ENCODE measurements at regions not wholly inside any gene's neighbourhood (a gene's known extent, or its start where the extent isn't known, plus 50 kb on each side); places are given as distances from the start of the nearest gene placed in this dataset.

- H3K4me3 ChIP-seq (ENCODE audit: low read length), result no peak overlapping the region
- H3K9me3 ChIP-seq (ENCODE audit: insufficient read depth, low read depth, low read length), result no peaks in the 10 kb centered on the region
- H3K36me3 ChIP-seq (ENCODE audit: insufficient read depth, low read length), result no peaks in the 10 kb centered on the region
- WGBS, result 81% methylated on average over 4 of the region's 4 CpGs
- no peak overlapping the region for H3K9ac ChIP-seq (ENCODE audit: low read depth, low read length)
- peaks cover 7% of the 10 kb centered on the region; the same call in 1 of the 2 replicates for H3K4me1 ChIP-seq (ENCODE audit: insufficient read depth, low read length)
- no peak overlapping the region for H3K27ac ChIP-seq (ENCODE audit: low read depth, low read length)
- H3K27me3 ChIP-seq (ENCODE audit: insufficient read depth, low read length), result no peaks in the 10 kb centered on the region
These were observed 86.7 kb downstream of the RMI2 start for GRCh38 chr16:11431915-11432465.

- Histone ChIP-seq H3K9me3 (ENCODE audit: insufficient read depth, low read depth, low read length) (no peaks in the 10 kb centered on the region), H3K36me3 (ENCODE audit: insufficient read depth, low read length) (no peaks in the 10 kb centered on the region), H3K9ac (ENCODE audit: low read depth, low read length) (no peak overlapping the region), H3K4me3 (ENCODE audit: low read length) (no peak overlapping the region), H3K4me1 (ENCODE audit: insufficient read depth, low read length) (peaks cover 2% of the 10 kb centered on the region; the same call in 1 of the 2 replicates), H3K27me3 (ENCODE audit: insufficient read depth, low read length) (no peaks in the 10 kb centered on the region), H3K27ac (ENCODE audit: low read depth, low read length) (no peak overlapping the region)
- 89% methylated on average over 4 of the region's 4 CpGs for WGBS
These were observed 87.7 kb downstream of the RMI2 start for GRCh38 chr16:11432856-11433395.

- Histone ChIP-seq H3K27ac (ENCODE audit: low read depth, low read length) (no peak overlapping the region), H3K36me3 (ENCODE audit: insufficient read depth, low read length) (no peaks in the 10 kb centered on the region), H3K27me3 (ENCODE audit: insufficient read depth, low read length) (no peaks in the 10 kb centered on the region), H3K4me3 (ENCODE audit: low read length) (no peak overlapping the region), H3K9me3 (ENCODE audit: insufficient read depth, low read depth, low read length) (no peaks in the 10 kb centered on the region), H3K9ac (ENCODE audit: low read depth, low read length) (no peak overlapping the region), H3K4me1 (ENCODE audit: insufficient read depth, low read length) (no peaks in the 10 kb centered on the region)
- WGBS, result 90% methylated on average over 11 of the region's 11 CpGs
These were observed 90.3 kb downstream of the RMI2 start for GRCh38 chr16:11435576-11435975.

GRCh38 chr16:11437069-11437468 lies 91.8 kb downstream of the RMI2 start:
- H3K27me3 ChIP-seq (ENCODE audit: insufficient read depth, low read length), result no peaks in the 10 kb centered on the region
- no peak overlapping the region for H3K27ac ChIP-seq (ENCODE audit: low read depth, low read length)
- H3K4me1 ChIP-seq (ENCODE audit: insufficient read depth, low read length), result no peaks in the 10 kb centered on the region
- H3K4me3 ChIP-seq (ENCODE audit: low read length), result no peak overlapping the region
- no peaks in the 10 kb centered on the region for H3K36me3 ChIP-seq (ENCODE audit: insufficient read depth, low read length)
- H3K9me3 ChIP-seq (ENCODE audit: insufficient read depth, low read depth, low read length), result peaks cover 4% of the 10 kb centered on the region; the same call in 1 of the 2 replicates
- H3K9ac ChIP-seq (ENCODE audit: low read depth, low read length), result no peak overlapping the region
- WGBS, result 94% methylated on average over 5 of the region's 5 CpGs

GRCh38 chr16:11439790-11440656 lies 94.8 kb downstream of the RMI2 start:
- H3K36me3 ChIP-seq (ENCODE audit: insufficient read depth, low read length), result no peaks in the 10 kb centered on the region
- no peak overlapping the region for H3K27ac ChIP-seq (ENCODE audit: low read depth, low read length)
- 92% methylated on average over 4 of the region's 4 CpGs for WGBS
- H3K9ac ChIP-seq (ENCODE audit: low read depth, low read length), result no peak overlapping the region
- no peaks in the 10 kb centered on the region for H3K4me1 ChIP-seq (ENCODE audit: insufficient read depth, low read length)
- H3K4me3 ChIP-seq (ENCODE audit: low read length), result no peak overlapping the region
- H3K9me3 ChIP-seq (ENCODE audit: insufficient read depth, low read depth, low read length), result peaks cover 4% of the 10 kb centered on the region; the same call in 1 of the 2 replicates
- H3K27me3 ChIP-seq (ENCODE audit: insufficient read depth, low read length), result no peaks in the 10 kb centered on the region

- Histone ChIP-seq H3K27me3 (ENCODE audit: insufficient read depth, low read length) (no peaks in the 10 kb centered on the region), H3K4me3 (ENCODE audit: low read length) (no peak overlapping the region), H3K36me3 (ENCODE audit: insufficient read depth, low read length) (no peaks in the 10 kb centered on the region), H3K27ac (ENCODE audit: low read depth, low read length) (no peak overlapping the region), H3K9ac (ENCODE audit: low read depth, low read length) (no peak overlapping the region), H3K9me3 (ENCODE audit: insufficient read depth, low read depth, low read length) (peaks cover 4% of the 10 kb centered on the region; the same call in 1 of the 2 replicates), H3K4me1 (ENCODE audit: insufficient read depth, low read length) (no peaks in the 10 kb centered on the region)
- 90% methylated on average over 7 of the region's 7 CpGs for WGBS
These were observed 95.4 kb downstream of the RMI2 start for GRCh38 chr16:11440657-11441012.

- no peaks in the 10 kb centered on the region for H3K4me1 ChIP-seq (ENCODE audit: insufficient read depth, low read length)
- 91% methylated on average over 7 of the region's 7 CpGs for WGBS
- H3K9me3 ChIP-seq (ENCODE audit: insufficient read depth, low read depth, low read length), result peaks cover 4% of the 10 kb centered on the region; the same call in 1 of the 2 replicates
- H3K4me3 ChIP-seq (ENCODE audit: low read length), result no peak overlapping the region
- H3K27ac ChIP-seq (ENCODE audit: low read depth, low read length), result no peak overlapping the region
- H3K27me3 ChIP-seq (ENCODE audit: insufficient read depth, low read length), result no peaks in the 10 kb centered on the region
- H3K9ac ChIP-seq (ENCODE audit: low read depth, low read length), result no peak overlapping the region
- 0 out of 2 replicates have a peak, but pooled peaks cover 2% of the 10 kb centered on the region for H3K36me3 ChIP-seq (ENCODE audit: insufficient read depth, low read length)
These were observed 100.2 kb downstream of the RMI2 start for GRCh38 chr16:11445486-11445885.

GRCh38 chr16:11446566-11447119 lies 101.4 kb downstream of the RMI2 start:
- WGBS, result 93% methylated on average over 12 of the region's 12 CpGs
- no peaks in the 10 kb centered on the region for H3K27me3 ChIP-seq (ENCODE audit: insufficient read depth, low read length)
- no peaks in the 10 kb centered on the region for H3K4me1 ChIP-seq (ENCODE audit: insufficient read depth, low read length)
- no peak overlapping the region for H3K27ac ChIP-seq (ENCODE audit: low read depth, low read length)
- no peak overlapping the region for H3K4me3 ChIP-seq (ENCODE audit: low read length)
- 0 out of 2 replicates have a peak, but pooled peaks cover under 1% of the 10 kb centered on the region for H3K9me3 ChIP-seq (ENCODE audit: insufficient read depth, low read depth, low read length)
- H3K9ac ChIP-seq (ENCODE audit: low read depth, low read length), result no peak overlapping the region
- H3K36me3 ChIP-seq (ENCODE audit: insufficient read depth, low read length), result 0 out of 2 replicates have a peak, but pooled peaks cover 2% of the 10 kb centered on the region

- H3K9ac ChIP-seq (ENCODE audit: low read depth, low read length), result no peak overlapping the region
- no peak overlapping the region for H3K4me3 ChIP-seq (ENCODE audit: low read length)
- 95% methylated on average over 10 of the region's 10 CpGs for WGBS
- no peaks in the 10 kb centered on the region for H3K9me3 ChIP-seq (ENCODE audit: insufficient read depth, low read depth, low read length)
- H3K4me1 ChIP-seq (ENCODE audit: insufficient read depth, low read length), result no peaks in the 10 kb centered on the region
- H3K27me3 ChIP-seq (ENCODE audit: insufficient read depth, low read length), result no peaks in the 10 kb centered on the region
- 0 out of 2 replicates have a peak, but pooled peaks cover 2% of the 10 kb centered on the region for H3K36me3 ChIP-seq (ENCODE audit: insufficient read depth, low read length)
- H3K27ac ChIP-seq (ENCODE audit: low read depth, low read length), result no peak overlapping the region
These were observed 102.0 kb downstream of the RMI2 start for GRCh38 chr16:11447272-11447671.

- Histone ChIP-seq H3K27me3 (ENCODE audit: insufficient read depth, low read length) (no peaks in the 10 kb centered on the region), H3K36me3 (ENCODE audit: insufficient read depth, low read length) (0 out of 2 replicates have a peak, but pooled peaks cover 2% of the 10 kb centered on the region), H3K27ac (ENCODE audit: low read depth, low read length) (no peak overlapping the region), H3K4me1 (ENCODE audit: insufficient read depth, low read length) (no peaks in the 10 kb centered on the region), H3K9me3 (ENCODE audit: insufficient read depth, low read depth, low read length) (no peaks in the 10 kb centered on the region), H3K9ac (ENCODE audit: low read depth, low read length) (no peak overlapping the region), H3K4me3 (ENCODE audit: low read length) (no peak overlapping the region)
- 87% methylated on average over 11 of the region's 11 CpGs for WGBS
These were observed 102.6 kb downstream of the RMI2 start for GRCh38 chr16:11447836-11448235.

All from HUES64 (cell line).